ENCODE measurements at regions not wholly inside any gene's neighbourhood (a gene's known extent, or its start where the extent isn't known, plus 50 kb on each side); places are given as distances from the start of the nearest gene placed in this dataset.

DNA sequence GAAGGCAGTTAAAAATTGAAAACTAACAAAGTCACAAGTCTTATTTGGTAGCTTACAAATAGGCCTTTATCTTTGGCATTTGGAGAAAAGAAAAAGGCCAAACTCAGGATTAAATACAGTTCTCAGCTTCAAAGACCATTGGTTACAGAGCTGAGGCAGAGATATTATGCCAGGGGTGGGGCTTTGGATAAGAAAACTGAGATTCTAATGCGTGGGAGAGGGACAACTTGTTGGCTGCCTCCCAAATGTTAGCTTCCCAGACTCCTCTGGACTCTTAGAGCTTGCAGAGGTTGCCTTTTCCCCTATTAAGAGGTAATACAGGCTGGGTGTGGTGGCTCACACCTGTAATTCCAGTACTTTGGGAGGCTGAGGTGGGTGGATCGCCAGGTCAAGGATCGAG is 231.8 kb downstream of the SQOR start:
- Histone ChIP-seq H3K36me3 (no peaks in the 10 kb centered on the region), H3K4me3 (replicated peaks in 1 of 3) (no peak overlapping the region), H3K27me3 (no peaks in the 10 kb centered on the region), H3K9me3 (no peaks in the 10 kb centered on the region), H3K4me1 (no peaks in the 10 kb centered on the region), H3K27ac (no peak overlapping the region)
- TF ChIP-seq POLR2A (IDR thresholded peaks at IDR 0.05): no peak
- TF ChIP-seq, protein P1, sequence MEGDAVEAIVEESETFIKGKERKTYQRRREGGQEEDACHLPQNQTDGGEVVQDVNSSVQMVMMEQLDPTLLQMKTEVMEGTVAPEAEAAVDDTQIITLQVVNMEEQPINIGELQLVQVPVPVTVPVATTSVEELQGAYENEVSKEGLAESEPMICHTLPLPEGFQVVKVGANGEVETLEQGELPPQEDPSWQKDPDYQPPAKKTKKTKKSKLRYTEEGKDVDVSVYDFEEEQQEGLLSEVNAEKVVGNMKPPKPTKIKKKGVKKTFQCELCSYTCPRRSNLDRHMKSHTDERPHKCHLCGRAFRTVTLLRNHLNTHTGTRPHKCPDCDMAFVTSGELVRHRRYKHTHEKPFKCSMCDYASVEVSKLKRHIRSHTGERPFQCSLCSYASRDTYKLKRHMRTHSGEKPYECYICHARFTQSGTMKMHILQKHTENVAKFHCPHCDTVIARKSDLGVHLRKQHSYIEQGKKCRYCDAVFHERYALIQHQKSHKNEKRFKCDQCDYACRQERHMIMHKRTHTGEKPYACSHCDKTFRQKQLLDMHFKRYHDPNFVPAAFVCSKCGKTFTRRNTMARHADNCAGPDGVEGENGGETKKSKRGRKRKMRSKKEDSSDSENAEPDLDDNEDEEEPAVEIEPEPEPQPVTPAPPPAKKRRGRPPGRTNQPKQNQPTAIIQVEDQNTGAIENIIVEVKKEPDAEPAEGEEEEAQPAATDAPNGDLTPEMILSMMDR (IDR thresholded peaks at IDR 0.05): no peak
- intact Hi-C loops (cut with DNase I): no loop called here
- no peak for DNase-seq
- WGBS, 2 donors: 72 to 75% methylated on average over 3 of the region's 3 CpGs

DNA sequence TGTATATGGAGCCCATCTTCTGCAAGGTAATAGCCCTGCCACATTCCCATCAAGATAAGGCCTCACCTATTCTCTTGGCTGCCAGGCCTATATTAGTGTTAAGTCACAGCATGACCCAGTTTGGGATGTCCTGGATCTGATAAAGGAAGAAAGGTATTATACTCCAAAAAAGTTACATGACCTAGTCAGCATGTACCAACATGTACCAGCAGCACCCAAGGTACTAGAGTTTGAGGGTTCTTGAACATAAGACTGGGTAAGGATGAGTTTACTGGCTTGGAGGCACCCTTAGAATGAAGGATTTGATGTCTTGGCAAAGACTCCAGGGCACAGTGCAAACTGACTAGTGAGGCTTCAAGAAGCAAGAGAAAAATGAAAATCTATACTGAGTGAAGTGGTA is 232.5 kb downstream of the SQOR start:
- intact Hi-C loops (cut with DNase I): no loop called here
- TF ChIP-seq, protein P1 (IDR thresholded peaks at IDR 0.05): no peak
- TF ChIP-seq POLR2A (IDR thresholded peaks at IDR 0.05): no peak
- Histone ChIP-seq H3K4me1 (no peaks in the 10 kb centered on the region), H3K27me3 (no peaks in the 10 kb centered on the region), H3K27ac (no peak overlapping the region), H3K9me3 (no peaks in the 10 kb centered on the region), H3K36me3 (no peaks in the 10 kb centered on the region), H3K4me3 (replicated peaks in 1 of 3) (no peak overlapping the region)
- DNase-seq: no peak

DNA sequence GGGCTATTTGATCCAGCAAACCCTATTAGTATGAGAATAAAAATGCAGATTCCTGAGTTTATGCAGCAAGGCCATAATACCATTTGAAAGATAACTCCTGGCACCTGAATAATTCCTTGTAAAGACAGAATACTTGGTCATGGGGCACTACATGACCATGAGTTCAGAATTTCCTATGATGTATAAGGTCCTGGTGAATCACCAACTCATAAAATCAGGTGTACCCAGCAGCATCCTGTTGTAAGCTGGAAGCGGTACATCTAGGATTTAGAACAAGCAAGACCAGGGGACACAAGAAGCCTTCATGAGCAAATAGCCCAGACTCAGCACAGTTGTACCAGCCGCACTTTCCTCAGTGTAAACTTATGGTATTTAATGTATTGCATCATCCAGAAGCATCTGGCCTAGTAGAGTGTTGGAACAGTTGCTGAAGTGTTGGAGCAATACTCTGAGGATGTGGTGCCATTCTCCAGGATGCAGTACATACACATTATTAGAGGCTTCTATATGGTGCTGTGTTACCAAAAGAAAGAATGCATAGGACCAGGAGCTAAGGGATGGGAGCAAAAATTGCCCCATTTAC is 233.4 kb downstream of the SQOR start:
- H3K27ac ChIP-seq: no peak overlapping the region
- TF ChIP-seq, protein P1 (IDR thresholded peaks at IDR 0.05): no peak
- no peak for TF ChIP-seq POLR2A (IDR thresholded peaks at IDR 0.05)
- H3K9me3 ChIP-seq: no peaks in the 10 kb centered on the region
- no peak overlapping the region for H3K4me3 ChIP-seq (replicated peaks in 1 of 3)
- intact Hi-C loops (cut with DNase I): no loop called here
- H3K4me1 ChIP-seq: no peaks in the 10 kb centered on the region
- H3K36me3 ChIP-seq: no peaks in the 10 kb centered on the region
- DNase-seq: no peak
- no peaks in the 10 kb centered on the region for H3K27me3 ChIP-seq
- WGBS, 2 donors: 88 to 97% methylated on average over 2 of the region's 2 CpGs

DNA sequence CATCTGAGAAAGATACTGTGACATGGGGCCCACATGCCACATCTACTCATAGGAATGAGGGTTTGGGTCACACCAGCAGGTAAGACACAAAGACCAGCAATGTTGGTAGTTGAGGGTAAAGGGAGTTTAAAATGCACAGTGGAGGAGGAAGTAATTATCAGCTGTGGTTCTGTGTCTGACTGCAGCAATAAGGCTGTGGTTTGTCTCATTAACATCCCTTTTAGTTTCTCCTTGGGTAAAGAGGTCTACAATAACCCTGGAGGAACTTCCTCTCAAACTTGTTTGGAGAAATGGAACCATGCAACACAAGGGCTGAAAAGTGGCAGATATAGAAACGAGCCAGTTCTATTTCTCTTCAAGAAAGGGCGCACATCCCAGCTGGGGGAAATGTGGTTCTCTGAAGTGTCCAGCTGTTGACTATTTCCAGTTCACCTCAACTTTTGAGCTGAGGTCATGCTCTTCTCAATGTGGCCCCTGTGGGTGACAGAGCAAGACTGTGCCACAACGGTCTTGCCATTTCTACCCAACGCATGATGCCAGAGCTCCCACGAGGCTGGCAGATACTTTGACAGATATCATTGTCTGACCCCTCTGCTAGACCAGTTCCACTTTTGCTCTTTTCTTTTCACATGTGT is 234.3 kb downstream of the SQOR start:
- DNase-seq: no peak
- intact Hi-C loops (cut with DNase I): no loop called here
- 88% methylated on average over 5 of the region's 5 CpGs for whole genome bisulfite sequencing, 2 donors
- Histone ChIP-seq H3K9me3 (no peaks in the 10 kb centered on the region), H3K27ac (no peak overlapping the region), H3K4me1 (no peaks in the 10 kb centered on the region), H3K27me3 (no peaks in the 10 kb centered on the region), H3K36me3 (no peaks in the 10 kb centered on the region), H3K4me3 (replicated peaks in 1 of 3) (no peak overlapping the region)
- TF ChIP-seq POLR2A (IDR thresholded peaks at IDR 0.05): no peak
- TF ChIP-seq, protein P1 (IDR thresholded peaks at IDR 0.05): no peak

DNA sequence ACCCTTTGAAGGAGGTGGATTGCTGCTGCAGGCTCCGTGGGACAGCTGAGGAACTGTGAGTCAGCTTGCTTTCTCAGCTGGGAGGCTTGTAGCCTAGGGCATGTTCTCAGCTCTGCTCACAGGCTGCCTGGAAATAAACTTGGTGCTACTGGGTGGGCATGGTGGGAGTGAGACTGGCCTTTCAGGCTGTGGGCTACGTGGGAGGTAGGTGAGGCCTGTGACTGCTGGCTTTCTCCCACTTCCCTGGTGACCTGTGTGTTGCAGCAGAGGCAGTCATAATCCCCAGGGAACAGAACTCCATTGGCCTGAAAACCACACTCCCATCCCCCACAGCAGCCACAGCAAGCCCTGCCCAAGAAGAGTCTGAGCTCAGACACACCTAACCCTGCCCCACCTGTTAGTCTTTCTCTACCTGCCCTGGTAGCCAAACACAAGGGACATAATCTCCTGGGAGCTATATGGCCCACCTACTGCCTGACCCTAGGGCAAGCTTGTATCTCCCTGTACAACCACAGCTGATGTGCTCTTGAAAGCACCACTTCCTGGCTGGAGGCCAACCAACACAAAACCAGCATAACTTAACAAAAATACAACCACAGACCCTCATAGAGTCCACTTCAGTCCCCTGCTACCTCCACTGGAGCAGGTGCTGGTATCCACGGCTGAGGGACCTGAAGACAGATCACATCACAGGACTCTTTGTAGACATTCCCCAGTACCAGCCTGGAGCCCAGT is 236.5 kb downstream of the SQOR start:
- Histone ChIP-seq H3K27ac (no peak overlapping the region), H3K4me1 (no peaks in the 10 kb centered on the region), H3K36me3 (no peaks in the 10 kb centered on the region), H3K27me3 (no peaks in the 10 kb centered on the region), H3K9me3 (no peaks in the 10 kb centered on the region), H3K4me3 (replicated peaks in 1 of 3) (no peak overlapping the region)
- intact Hi-C loops (cut with DNase I): no loop called here
- TF ChIP-seq POLR2A (IDR thresholded peaks at IDR 0.05): no peak
- TF ChIP-seq, protein P1 (IDR thresholded peaks at IDR 0.05): no peak
- no peak for DNase-seq
- 48 to 61% methylated on average over 2 to 3 of the region's 3 CpGs for WGBS, 2 donors

All from thyroid gland (tissue), 4 donors.